GM18870 (cell line): ENCODE measurements at regions not wholly inside any gene's neighbourhood (a gene's known extent, or its start where the extent isn't known, plus 50 kb on each side); places are given as distances from the start of the nearest gene placed in this dataset.
A peak's percentile ranks its signal among the peaks of the same experiment; 100 is the strongest.

Experiments used
- ATAC-seq: cut with Tn5 transposase; IDR thresholded peaks from one replicate; pipeline ENCODE4 v1.9.1; 2021; ENCODE audit warnings: moderate library complexity; ENCODE audit not compliant: unreplicated experiment

GRCh38 chr10:107701943-107702342 is 537.4 kb upstream of the SORCS1 start:
- no peak for ATAC-seq

- peak; percentile 79 for ATAC-seq
Measured at GRCh38 chr10:107692072-107692471, 527.6 kb upstream of the SORCS1 start.

GRCh38 chr10:107689323-107689722 is 524.8 kb upstream of the SORCS1 start:
- no peak for ATAC-seq

GRCh38 chr10:107687701-107688100 is 523.2 kb upstream of the SORCS1 start:
- no peak for ATAC-seq

GRCh38 chr10:107686095-107686494 is 521.6 kb upstream of the SORCS1 start:
- peak; percentile 64 for ATAC-seq

- no peak for ATAC-seq
Measured at GRCh38 chr10:107671960-107672359, 507.5 kb upstream of the SORCS1 start.

- ATAC-seq = no peak
Measured at GRCh38 chr10:107666214-107666613, 501.7 kb upstream of the SORCS1 start.

- no peak for ATAC-seq
Measured at GRCh38 chr10:107665459-107665858, 501.0 kb upstream of the SORCS1 start.

- no peak for ATAC-seq
Measured at GRCh38 chr10:107657851-107658250, 493.3 kb upstream of the SORCS1 start.

- ATAC-seq = no peak
Measured at GRCh38 chr10:107656932-107657331, 492.4 kb upstream of the SORCS1 start.

GRCh38 chr10:107653832-107654287 is 489.4 kb upstream of the SORCS1 start:
- peak; percentile 77 for ATAC-seq

GRCh38 chr10:107650939-107651338 is 486.4 kb upstream of the SORCS1 start:
- no peak for ATAC-seq

- no peak for ATAC-seq
Measured at GRCh38 chr10:107649249-107649648, 484.7 kb upstream of the SORCS1 start.

GRCh38 chr10:107647462-107647861 is 483.0 kb upstream of the SORCS1 start:
- peak; percentile 58 for ATAC-seq

- ATAC-seq = no peak
Measured at GRCh38 chr10:107631876-107632275, 467.4 kb upstream of the SORCS1 start.

- ATAC-seq = no peak
Measured at GRCh38 chr10:107626862-107627261, 462.4 kb upstream of the SORCS1 start.

GRCh38 chr10:107623292-107623691 is 458.8 kb upstream of the SORCS1 start:
- no peak for ATAC-seq

GRCh38 chr10:107619139-107619538 is 454.6 kb upstream of the SORCS1 start:
- no peak for ATAC-seq

GRCh38 chr10:107618504-107618994 is 454.0 kb upstream of the SORCS1 start:
- ATAC-seq = no peak

GRCh38 chr10:107616463-107617410 is 452.2 kb upstream of the SORCS1 start:
- no peak for ATAC-seq

GRCh38 chr10:107616031-107616430 is 451.5 kb upstream of the SORCS1 start:
- no peak for ATAC-seq

GRCh38 chr10:107614939-107615685 is 450.6 kb upstream of the SORCS1 start:
- ATAC-seq = no peak
